HEK293T (cell line): ENCODE measurements at regions not wholly inside any gene's neighbourhood (a gene's known extent, or its start where the extent isn't known, plus 50 kb on each side); places are given as distances from the start of the nearest gene placed in this dataset.

ENCODE experiments used
- ELF4 ChIP-seq: fragments of 450-650 bp; IDR thresholded peaks from 2 replicates; pipeline ENCODE4 v1.6.1; 2017; ENCODE audit warnings: antibody characterized with exemption
- FOXM1 ChIP-seq: fragments of 450-650 bp; IDR thresholded peaks from 2 replicates; pipeline ENCODE4 v1.6.1; 2017; ENCODE audit warnings: mild to moderate bottlenecking, borderline replicate concordance
- LEF1 ChIP-seq: fragments of 450-650 bp; IDR thresholded peaks from 2 replicates; pipeline ENCODE4 v1.6.1; 2017; ENCODE audit warnings: mild to moderate bottlenecking, borderline replicate concordance
- SP1 ChIP-seq: fragments of 450-650 bp; IDR thresholded peaks from 2 replicates; pipeline ENCODE4 v1.6.1; 2017
- SUZ12 ChIP-seq: fragments of 450-650 bp; IDR thresholded peaks from 2 replicates; pipeline ENCODE4 v1.6.1; 2016; ENCODE audit warnings: mild to moderate bottlenecking
- TARDBP ChIP-seq: fragments of 450-650 bp; IDR thresholded peaks from 2 replicates; pipeline ENCODE4 v1.6.1; 2016

GRCh38 chr2:12661489-12661888, 55.2 kb upstream of the TRIB2 start:
- no peak for TF ChIP-seq LEF1
- TF ChIP-seq SP1 = no peak
- TF ChIP-seq SUZ12 = no peak
- no peak for TF ChIP-seq TARDBP
- TF ChIP-seq FOXM1 = no peak
- TF ChIP-seq ELF4 = no peak
